Loucy (cell line): ENCODE measurements at regions not wholly inside any gene's neighbourhood (a gene's known extent, or its start where the extent isn't known, plus 50 kb on each side); places are given as distances from the start of the nearest gene placed in this dataset.

ENCODE experiments used
- H2AFZ ChIP-seq: fragments of 200-600 bp; sonication (generic); 2 replicates; pipeline ENCODE4 v1.6.0; 2016; ENCODE audit warnings: antibody characterized with exemption, mild to moderate bottlenecking, low read length, moderate library complexity
- H3F3A ChIP-seq: fragments of 200-600 bp; 2 replicates; pipeline ENCODE4 v1.6.0; 2016; ENCODE audit warnings: antibody characterized with exemption, low read depth, mild to moderate bottlenecking
- H3K27me3 ChIP-seq: fragments of 200-600 bp; sonication (generic); 2 replicates; pipeline ENCODE4 v1.6.1; 2014; ENCODE audit warnings: low read length, mild to moderate bottlenecking; ENCODE audit not compliant: insufficient read depth, poor library complexity, severe bottlenecking
- H3K36me3 ChIP-seq: fragments of 200-600 bp; sonication (generic); 2 replicates; pipeline ENCODE4 v1.6.1; 2016; ENCODE audit warnings: low read length; ENCODE audit not compliant: insufficient read depth
- H3K4me1 ChIP-seq: fragments of 200-600 bp; sonication (generic); 2 replicates; pipeline ENCODE4 v1.5.1; 2014; ENCODE audit warnings: low read length, mild to moderate bottlenecking; ENCODE audit not compliant: insufficient read depth, poor library complexity, severe bottlenecking
- H3K4me2 ChIP-seq: fragments of 200-600 bp; sonication (generic); 2 replicates; pipeline ENCODE4 v1.6.0; 2014; ENCODE audit warnings: antibody characterized with exemption, low read length, low read depth, mild to moderate bottlenecking; ENCODE audit not compliant: poor library complexity, severe bottlenecking
- H3K4me3 ChIP-seq: fragments of 200-600 bp; sonication (generic); 2 replicates; pipeline ENCODE4 v1.5.1; 2014; ENCODE audit warnings: low read length, mild to moderate bottlenecking, mixed read lengths; ENCODE audit not compliant: poor library complexity, severe bottlenecking
- H3K79me2 ChIP-seq: fragments of 200-600 bp; sonication (generic); 2 replicates; pipeline ENCODE4 v1.6.1; 2014; ENCODE audit warnings: low read length; ENCODE audit not compliant: insufficient read depth
- H3K9ac ChIP-seq: fragments of 200-600 bp; sonication (generic); 2 replicates; pipeline ENCODE4 v1.6.0; 2014; ENCODE audit warnings: mild to moderate bottlenecking, low read depth, low read length, moderate library complexity; ENCODE audit not compliant: poor library complexity, severe bottlenecking
- H3K9me2 ChIP-seq: fragments of 200-600 bp; sonication (generic); replicated peaks from 2 replicates; pipeline ENCODE4 v1.6.1; 2016; ENCODE audit warnings: low read depth, low read length, mixed read lengths
- H3K9me3 ChIP-seq: fragments of 200-600 bp; sonication (generic); 2 replicates; pipeline ENCODE4 v1.6.1; 2014; ENCODE audit warnings: mild to moderate bottlenecking, antibody characterized with exemption, low read length, low read depth; ENCODE audit not compliant: insufficient read depth
- H4K20me1 ChIP-seq: fragments of 200-600 bp; sonication (generic); 2 replicates; pipeline ENCODE4 v1.6.0; 2014; ENCODE audit warnings: antibody characterized with exemption, low read length, mild to moderate bottlenecking; ENCODE audit not compliant: insufficient read depth, poor library complexity, severe bottlenecking
- EZH2phosphoT487 ChIP-seq: fragments of 200-600 bp; IDR thresholded peaks from 2 replicates; pipeline ENCODE4 v1.6.1; 2018; ENCODE audit warnings: antibody characterized with exemption, mild to moderate bottlenecking, moderate library complexity, borderline replicate concordance
- TF ChIP-seq, protein P1 (sequence below): fragments of 200-600 bp; sonication (generic); conservative IDR thresholded peaks from 2 replicates; pipeline ENCODE4 v1.5.1; 2014; ENCODE audit warnings: mild to moderate bottlenecking, antibody characterized with exemption, low read length

- no peak for TF ChIP-seq EZH2phosphoT487
- TF ChIP-seq, protein P1, sequence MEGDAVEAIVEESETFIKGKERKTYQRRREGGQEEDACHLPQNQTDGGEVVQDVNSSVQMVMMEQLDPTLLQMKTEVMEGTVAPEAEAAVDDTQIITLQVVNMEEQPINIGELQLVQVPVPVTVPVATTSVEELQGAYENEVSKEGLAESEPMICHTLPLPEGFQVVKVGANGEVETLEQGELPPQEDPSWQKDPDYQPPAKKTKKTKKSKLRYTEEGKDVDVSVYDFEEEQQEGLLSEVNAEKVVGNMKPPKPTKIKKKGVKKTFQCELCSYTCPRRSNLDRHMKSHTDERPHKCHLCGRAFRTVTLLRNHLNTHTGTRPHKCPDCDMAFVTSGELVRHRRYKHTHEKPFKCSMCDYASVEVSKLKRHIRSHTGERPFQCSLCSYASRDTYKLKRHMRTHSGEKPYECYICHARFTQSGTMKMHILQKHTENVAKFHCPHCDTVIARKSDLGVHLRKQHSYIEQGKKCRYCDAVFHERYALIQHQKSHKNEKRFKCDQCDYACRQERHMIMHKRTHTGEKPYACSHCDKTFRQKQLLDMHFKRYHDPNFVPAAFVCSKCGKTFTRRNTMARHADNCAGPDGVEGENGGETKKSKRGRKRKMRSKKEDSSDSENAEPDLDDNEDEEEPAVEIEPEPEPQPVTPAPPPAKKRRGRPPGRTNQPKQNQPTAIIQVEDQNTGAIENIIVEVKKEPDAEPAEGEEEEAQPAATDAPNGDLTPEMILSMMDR, result no peak
- Histone ChIP-seq H3K4me2 (peak overlapping the region; percentile 74), H3K27me3 (peaks cover 6% of the 10 kb centered on the region), H3K79me2 (no peaks in the 10 kb centered on the region), H3K9me2 (no peaks in the 10 kb centered on the region), H3F3A (no peaks in the 10 kb centered on the region), H2AFZ (no peak overlapping the region), H4K20me1 (no peaks in the 10 kb centered on the region), H3K9me3 (no peaks in the 10 kb centered on the region), H3K9ac (no peak overlapping the region), H3K4me1 (peaks cover 23% of the 10 kb centered on the region), H3K4me3 (peak overlapping the region; percentile 78), H3K36me3 (no peaks in the 10 kb centered on the region)
Measured at GRCh38 chr3:11717301-11717700, 73.6 kb upstream of the VGLL4 start.

DNA sequence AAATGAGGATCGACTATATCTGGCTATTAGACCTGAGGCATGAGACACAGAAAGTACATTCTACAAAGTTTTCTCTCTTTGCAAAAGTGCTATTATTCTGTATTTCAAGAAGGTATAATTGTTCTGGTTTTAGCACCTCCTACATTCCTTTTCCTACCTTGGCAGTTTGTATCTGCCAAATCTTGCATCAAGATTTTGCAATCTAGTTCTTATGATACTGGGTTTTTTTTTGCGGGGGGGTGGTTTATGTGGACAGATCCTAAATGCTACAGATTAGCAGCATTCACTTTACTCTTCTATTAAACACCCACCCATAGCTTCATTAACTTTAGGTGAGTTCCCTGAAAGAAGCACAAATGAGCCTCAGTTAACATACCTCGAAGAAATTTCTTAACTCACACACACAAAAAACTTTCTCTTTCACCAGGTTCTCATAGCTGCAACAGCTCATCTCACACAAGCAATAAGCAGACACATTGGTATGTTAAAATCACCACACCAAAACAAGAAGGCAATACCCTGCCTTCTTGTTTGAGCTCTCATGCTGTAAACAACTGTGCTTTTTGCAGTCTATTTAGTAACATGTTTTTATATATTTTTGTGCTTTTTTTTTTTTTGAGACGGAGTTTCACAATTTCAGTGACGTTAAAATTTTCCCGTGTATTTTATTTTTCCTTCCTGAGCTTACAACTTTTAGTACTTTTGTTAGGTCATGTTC lies 73.0 kb upstream of the VGLL4 start:
- H3K36me3 ChIP-seq, result no peaks in the 10 kb centered on the region
- H3K27me3 ChIP-seq, result peaks cover 6% of the 10 kb centered on the region
- H4K20me1 ChIP-seq, result no peaks in the 10 kb centered on the region
- H3K9me2 ChIP-seq, result no peaks in the 10 kb centered on the region
- no peaks in the 10 kb centered on the region for H3K79me2 ChIP-seq
- TF ChIP-seq, protein P1, result no peak
- no peak for TF ChIP-seq EZH2phosphoT487
- H3K4me1 ChIP-seq, result peaks cover 23% of the 10 kb centered on the region
- H3K9ac ChIP-seq, result no peak overlapping the region
- H3K4me2 ChIP-seq, result peak overlapping the region; percentile 74
- no peaks in the 10 kb centered on the region for H3F3A ChIP-seq
- no peaks in the 10 kb centered on the region for H3K9me3 ChIP-seq
- H2AFZ ChIP-seq, result no peak overlapping the region
- H3K4me3 ChIP-seq, result no peak overlapping the region

GRCh38 chr3:11713171-11713570 lies 69.5 kb upstream of the VGLL4 start:
- Histone ChIP-seq H3K79me2 (no peaks in the 10 kb centered on the region), H3K4me2 (no peak overlapping the region)
- TF ChIP-seq, protein P1, result no peak
- TF ChIP-seq EZH2phosphoT487, result no peak

More at GRCh38 chr3:11713171-11713570, 69.5 kb upstream of the VGLL4 start:
- Histone ChIP-seq H3K4me1 (peaks cover 9% of the 10 kb centered on the region), H3F3A (no peaks in the 10 kb centered on the region), H3K9me3 (peaks cover 5% of the 10 kb centered on the region; the same call in 1 of the 2 replicates), H3K36me3 (no peaks in the 10 kb centered on the region), H3K9me2 (no peaks in the 10 kb centered on the region), H3K27me3 (no peaks in the 10 kb centered on the region), H3K9ac (no peak overlapping the region), H2AFZ (no peak overlapping the region), H4K20me1 (no peaks in the 10 kb centered on the region), H3K4me3 (no peak overlapping the region)
